Testis (tissue), 2 donors: ENCODE measurements at regions not wholly inside any gene's neighbourhood (a gene's known extent, or its start where the extent isn't known, plus 50 kb on each side); places are given as distances from the start of the nearest gene placed in this dataset.

Experiments used
- DNase-seq: peaks from one replicate; pipeline ENCODE4 v3.0.0-alpha.2; 2019
- H3K27ac ChIP-seq, 2 donors: fragments of 200-600 bp; sonication (generic); one replicate each; pipeline ENCODE4 v1.5.1; 2019
- H3K27me3 ChIP-seq: fragments of 200-600 bp; sonication (generic); one replicate; pipeline ENCODE4 v1.5.1; 2019
- H3K36me3 ChIP-seq: fragments of 200-600 bp; sonication (generic); one replicate; pipeline ENCODE4 v1.5.1; 2017; ENCODE audit warnings: low read depth; ENCODE audit errors: missing control alignments
- H3K4me1 ChIP-seq: fragments of 200-600 bp; sonication (generic); one replicate; pipeline ENCODE4 v1.5.1; 2019
- H3K4me3 ChIP-seq, 2 donors: fragments of 200-600 bp; sonication (generic); one replicate each; pipeline ENCODE4 v1.5.1; 2017 to 2019
- H3K9me3 ChIP-seq: fragments of 200-600 bp; sonication (generic); one replicate; pipeline ENCODE4 v1.5.1; 2017
- CTCF ChIP-seq, 3 experiments: fragments of 450-650 bp in 2 of 3; fragments of 200-600 bp in 1 of 3; sonication (generic) in 1 of 3; IDR thresholded peaks; one replicate each; pipeline ENCODE4 v1.5.1; 2016 to 2019; ENCODE audit warnings: antibody characterized with exemption in 3 of 3, mild to moderate bottlenecking in 2 of 3, moderate library complexity in 1 of 3
- POLR2A ChIP-seq: fragments of 450-650 bp; IDR thresholded peaks from one replicate; pipeline ENCODE4 v1.6.1; 2017; ENCODE audit warnings: antibody characterized with exemption, mild to moderate bottlenecking, moderate library complexity
- WGBS, 2 donors: methylation state at CpG; one replicate each; pipeline ENCODE4 v1.1.5; 2018; 5-methylcytosine and 5-hydroxymethylcytosine counted together
- intact Hi-C: fragments of 100-400 bp; cut with DNase I; formaldehyde crosslinking; loops from one replicate; pipeline ENCODE4 v1.15.1; 2023; ENCODE audit warnings: low total_unique reads

- Histone ChIP-seq H3K4me3 (no peak overlapping the region), H3K4me1 (no peaks in the 10 kb centered on the region), H3K27ac (no peak overlapping the region), H3K36me3 (no peaks in the 10 kb centered on the region), H3K27me3 (no peaks in the 10 kb centered on the region), H3K9me3 (no peaks in the 10 kb centered on the region)
- intact Hi-C loops = no loop called here
- TF ChIP-seq POLR2A = no peak
- no peak for TF ChIP-seq CTCF (IDR thresholded peaks at IDR 0.05)
- WGBS, 2 donors = 83 to 87% methylated on average over 10 of the region's 10 CpGs
- DNase-seq = no peak
Measured at GRCh38 chr6:4668271-4669179, 107.7 kb upstream of the CDYL start.

- WGBS, 2 donors = 92 to 96% methylated on average over 2 of the region's 2 CpGs
- no peak for DNase-seq
- intact Hi-C loops = no loop called here
Measured at GRCh38 chr6:4667591-4667990, 108.6 kb upstream of the CDYL start.

GRCh38 chr6:4666886-4667513, 109.2 kb upstream of the CDYL start:
- intact Hi-C loops = no loop called here
- TF ChIP-seq POLR2A (no peak), CTCF (IDR thresholded peaks at IDR 0.05) (no peak)
- no peak overlapping the region for H3K27ac ChIP-seq
- DNase-seq = no peak
- H3K4me1 ChIP-seq = no peaks in the 10 kb centered on the region
- WGBS, 2 donors = 95 to 96% methylated on average over 3 of the region's 3 CpGs
- H3K4me3 ChIP-seq = no peak overlapping the region
- H3K36me3 ChIP-seq = no peaks in the 10 kb centered on the region
- H3K27me3 ChIP-seq = no peaks in the 10 kb centered on the region
- H3K9me3 ChIP-seq = no peaks in the 10 kb centered on the region

More at GRCh38 chr6:4667591-4667990, 108.6 kb upstream of the CDYL start:
- no peak overlapping the region for H3K4me3 ChIP-seq
- TF ChIP-seq CTCF (IDR thresholded peaks at IDR 0.05) (no peak), POLR2A (no peak)
- no peak overlapping the region for H3K27ac ChIP-seq
- no peaks in the 10 kb centered on the region for H3K9me3 ChIP-seq
- H3K27me3 ChIP-seq = no peaks in the 10 kb centered on the region
- no peaks in the 10 kb centered on the region for H3K36me3 ChIP-seq
- H3K4me1 ChIP-seq = no peaks in the 10 kb centered on the region

- Histone ChIP-seq H3K27ac (no peak overlapping the region), H3K4me3 (no peak overlapping the region), H3K9me3 (no peaks in the 10 kb centered on the region), H3K4me1 (no peaks in the 10 kb centered on the region), H3K36me3 (no peaks in the 10 kb centered on the region), H3K27me3 (no peaks in the 10 kb centered on the region)
- TF ChIP-seq CTCF (IDR thresholded peaks at IDR 0.05) (no peak), POLR2A (no peak)
- no peak for DNase-seq
- intact Hi-C loops = no loop called here
- WGBS, 2 donors = 81 to 88% methylated on average over 7 of the region's 7 CpGs
Measured at GRCh38 chr6:4665489-4666417, 110.5 kb upstream of the CDYL start.
